OCI-LY1 (cell line): ENCODE measurements at regions not wholly inside any gene's neighbourhood (a gene's known extent, or its start where the extent isn't known, plus 50 kb on each side); places are given as distances from the start of the nearest gene placed in this dataset.

Experiments used
- CTCF ChIP-seq: fragments of 200-600 bp; sonication (generic), shearing (Covaris generic); IDR thresholded peaks from 2 replicates; pipeline ENCODE4 v1.5.1; 2017; ENCODE audit warnings: mild to moderate bottlenecking, antibody characterized with exemption, low read length, moderate library complexity, mixed read lengths
- EZH2 ChIP-seq: fragments of 200-600 bp; sonication (generic), shearing (Covaris generic); IDR thresholded peaks from 2 replicates; pipeline ENCODE4 v1.8.0; 2017; ENCODE audit warnings: borderline replicate concordance, mixed run types, mild to moderate bottlenecking, antibody characterized with exemption, low read length, moderate library complexity, mixed read lengths

GRCh38 chr10:50988792-50989191, 85.5 kb upstream of the PRKG1 start:
- TF ChIP-seq CTCF (peak; percentile 49), EZH2 (no peak)
